Stimulated activated CD8-positive, alpha-beta memory T cell treated with anti-CD3 and anti-CD28 coated beads, Interleukin-15, amount 100 ng/mL, for 48 hours (primary cell): ENCODE measurements at regions not wholly inside any gene's neighbourhood (a gene's known extent, or its start where the extent isn't known, plus 50 kb on each side); places are given as distances from the start of the nearest gene placed in this dataset.
A peak's percentile ranks its signal among the peaks of the same experiment; 100 is the strongest.
"Not testable (repeated sequence)": the region's sequence is repeated elsewhere in the genome, so short reads cannot be mapped to it uniquely, and the experiment has no call there.

ENCODE experiments used
- DNase-seq, 2 donors: peaks; one replicate each; pipeline ENCODE4 v3.0.0-alpha.2; 2020; ENCODE audit warnings: low read depth in 2 of 2

DNA sequence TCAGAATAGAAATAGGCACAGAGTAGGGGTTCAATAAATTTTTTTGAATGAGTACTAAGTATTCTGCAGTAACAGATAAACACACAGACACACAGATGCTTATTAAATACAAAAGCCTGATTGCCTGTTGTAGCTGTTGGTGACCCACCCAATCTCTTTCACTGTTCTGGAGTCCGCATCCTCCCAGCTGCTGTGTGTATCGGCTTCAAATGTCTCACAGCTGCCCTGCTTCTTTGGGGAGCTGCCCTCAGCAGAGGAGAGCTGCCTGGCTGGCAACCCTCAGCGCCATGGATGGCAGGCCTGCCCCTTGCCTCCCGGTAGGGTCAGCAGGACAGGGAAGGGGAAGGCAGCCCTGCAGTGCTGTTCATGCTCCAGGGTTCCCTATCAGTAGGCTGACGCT is 50.5 kb upstream of the PRNP start:
- DNase-seq, result no peak

DNA sequence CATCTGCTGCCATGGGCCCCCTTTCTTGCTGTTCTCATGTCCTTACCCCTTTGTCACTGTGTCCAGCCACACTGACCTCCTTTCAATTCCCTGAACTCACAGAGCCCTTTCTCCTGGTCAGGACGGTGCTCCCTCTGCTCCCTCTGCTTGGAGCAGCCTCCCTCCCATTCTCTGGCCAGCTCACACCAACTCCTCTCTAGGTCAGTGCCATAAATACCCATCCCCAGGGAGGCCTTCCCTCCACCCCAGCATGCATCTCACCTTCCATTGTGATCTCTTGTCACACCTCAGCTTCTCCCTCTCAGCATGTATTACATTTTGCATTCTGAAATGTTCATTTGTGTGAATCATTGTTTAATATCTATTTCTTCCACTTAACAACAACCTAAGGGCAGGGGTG is 50.9 kb upstream of the PRNP start:
- DNase-seq, result no peak

DNA sequence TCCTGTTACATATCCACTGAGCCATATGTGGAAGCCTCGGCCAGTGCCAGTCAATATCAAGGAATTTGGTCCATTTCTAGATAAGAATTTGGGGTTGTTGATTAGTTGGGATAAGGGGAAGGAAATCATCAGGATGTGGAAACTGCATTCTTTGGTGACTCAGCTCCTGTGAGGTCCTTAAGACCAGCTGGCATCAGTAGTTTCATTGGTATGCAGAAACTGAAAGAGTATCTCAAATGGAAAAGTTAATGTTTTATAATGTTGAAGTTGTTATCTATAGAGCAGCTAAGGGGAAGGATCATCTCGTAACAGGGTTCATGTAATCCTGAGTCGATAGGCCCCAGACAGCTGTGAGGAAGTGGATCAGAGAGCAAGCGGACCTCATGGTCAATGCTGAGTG is 52.5 kb upstream of the PRNP start:
- no peak for DNase-seq

DNA sequence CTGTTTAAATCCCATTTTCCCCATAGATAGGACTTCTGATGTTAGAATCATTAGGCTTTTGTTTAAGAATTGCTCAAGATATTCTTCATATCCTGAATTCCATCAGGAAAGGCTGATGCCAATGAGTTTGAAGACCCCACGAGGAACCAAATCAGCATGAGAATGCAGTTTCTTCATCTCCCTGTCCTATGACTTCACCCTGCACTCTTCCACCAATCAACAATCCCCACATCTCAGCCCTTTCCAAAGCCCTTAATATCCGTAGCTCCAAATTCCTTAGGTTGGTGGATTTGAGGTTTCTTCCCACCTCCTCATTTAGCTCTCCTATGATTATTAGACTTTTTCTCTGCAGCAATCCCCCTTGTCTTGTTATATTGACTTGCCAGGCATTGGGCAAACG is 52.9 kb upstream of the PRNP start:
- DNase-seq, result no peak

DNA sequence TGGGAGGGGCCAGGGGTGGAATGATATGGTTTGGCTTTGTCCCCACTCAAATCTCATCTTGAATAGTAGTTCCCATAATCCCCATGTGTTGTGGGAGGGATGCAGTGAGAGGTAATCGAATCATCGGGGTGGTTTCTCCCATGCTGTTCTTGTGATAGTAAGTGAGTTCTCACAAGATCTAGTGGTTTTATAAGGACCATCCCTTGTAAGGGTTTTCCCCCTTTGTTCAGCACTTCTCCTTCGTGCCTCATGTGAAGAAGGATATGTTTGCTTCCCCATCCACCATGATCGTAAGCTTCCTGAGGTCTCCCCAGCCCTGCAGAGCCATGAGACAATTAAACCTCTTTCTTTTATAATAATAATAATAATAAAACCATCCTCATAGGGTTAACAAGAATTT is 53.4 kb upstream of the PRNP start:
- DNase-seq, result no peak

DNA sequence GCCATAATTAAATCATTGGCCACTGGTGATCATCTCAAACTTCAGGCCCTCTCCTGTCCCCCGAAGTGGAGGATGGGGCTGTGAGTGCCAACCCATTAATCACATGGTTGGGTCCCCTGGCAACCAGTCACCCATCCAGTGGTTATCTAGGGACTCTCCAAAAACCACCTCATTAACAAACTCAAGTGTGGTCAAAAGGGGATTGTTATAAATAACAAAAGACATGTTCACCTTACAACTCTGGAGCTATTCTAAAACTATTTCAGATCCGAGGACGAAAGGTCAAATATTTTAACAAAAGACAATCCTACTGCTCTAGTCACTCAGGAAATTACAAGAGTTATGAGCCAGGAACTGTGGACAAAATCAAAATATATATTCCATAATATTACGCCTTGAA is 60.0 kb upstream of the PRNP start:
- no peak for DNase-seq

DNA sequence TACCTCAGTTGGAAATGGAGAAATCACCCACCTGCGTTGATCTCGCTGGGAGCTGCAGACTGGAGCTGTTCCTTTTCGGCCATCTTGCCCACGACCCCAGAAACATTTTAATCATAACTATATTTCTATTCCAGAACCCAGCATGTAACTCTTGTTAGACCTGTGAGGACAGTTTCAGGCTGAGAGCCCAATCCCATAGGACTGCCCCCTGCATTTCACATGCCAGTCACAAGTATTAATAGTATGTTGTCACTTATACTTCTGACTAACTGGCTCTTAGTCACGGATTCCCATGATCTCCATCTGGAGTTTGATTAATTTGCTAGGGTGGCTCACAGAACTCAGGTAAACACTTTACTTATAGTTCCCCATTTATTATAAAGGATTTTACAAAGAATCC is 60.6 kb upstream of the PRNP start:
- no peak for DNase-seq

DNA sequence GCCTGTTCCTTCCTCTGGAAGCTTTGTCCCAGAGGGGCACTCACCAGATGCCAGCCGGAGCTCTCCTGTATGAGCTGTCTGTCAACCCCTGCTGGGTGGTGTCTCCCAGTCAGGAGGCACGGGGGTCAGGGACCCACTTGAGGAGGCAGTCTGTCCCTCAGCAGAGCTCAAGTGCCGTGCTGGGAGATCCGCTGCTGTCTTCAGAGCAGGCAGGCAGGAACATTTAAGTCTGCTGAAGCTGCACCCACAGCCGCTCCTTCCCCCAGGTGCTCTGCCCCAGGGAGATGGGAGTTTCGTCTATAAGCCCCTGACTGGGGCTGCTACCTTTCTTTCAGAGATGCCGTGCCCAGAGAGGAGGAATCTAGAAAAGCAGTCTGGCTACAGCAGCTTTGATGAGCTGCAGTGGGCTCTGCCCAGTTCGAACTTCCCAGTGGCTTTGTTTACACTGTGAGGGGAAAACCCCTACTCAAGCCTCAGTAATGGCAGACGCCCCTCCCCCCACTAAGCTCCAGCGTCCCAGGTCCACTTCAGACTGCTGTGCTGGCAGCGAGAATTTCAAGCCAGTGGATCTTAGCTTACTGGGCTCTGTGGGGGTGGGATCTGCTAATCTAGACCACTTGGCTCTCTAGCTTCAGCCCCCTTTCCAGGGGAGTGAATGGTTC is 61.5 kb upstream of the PRNP start:
- DNase-seq, result not testable (repeated sequence)

DNA sequence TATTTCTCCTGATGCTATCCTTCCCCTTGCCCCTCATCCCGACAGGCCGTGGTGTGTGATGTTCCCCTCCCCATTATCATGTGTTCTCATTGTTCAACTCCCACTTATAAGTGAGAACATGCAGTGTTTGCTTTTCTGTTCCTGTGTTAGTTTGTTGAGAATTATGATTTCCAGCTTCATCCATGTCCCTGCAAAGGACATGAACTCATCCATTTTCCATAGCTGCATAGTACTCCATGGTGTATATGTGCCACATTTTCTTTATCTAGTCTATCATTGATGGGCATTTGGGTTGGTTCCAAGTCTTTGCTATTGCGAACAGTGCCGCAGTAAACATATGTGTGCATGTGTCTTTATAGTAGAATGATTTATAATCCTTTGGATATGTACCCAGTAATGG is 67.1 kb upstream of the PRNP start:
- DNase-seq, result not testable (repeated sequence)

DNA sequence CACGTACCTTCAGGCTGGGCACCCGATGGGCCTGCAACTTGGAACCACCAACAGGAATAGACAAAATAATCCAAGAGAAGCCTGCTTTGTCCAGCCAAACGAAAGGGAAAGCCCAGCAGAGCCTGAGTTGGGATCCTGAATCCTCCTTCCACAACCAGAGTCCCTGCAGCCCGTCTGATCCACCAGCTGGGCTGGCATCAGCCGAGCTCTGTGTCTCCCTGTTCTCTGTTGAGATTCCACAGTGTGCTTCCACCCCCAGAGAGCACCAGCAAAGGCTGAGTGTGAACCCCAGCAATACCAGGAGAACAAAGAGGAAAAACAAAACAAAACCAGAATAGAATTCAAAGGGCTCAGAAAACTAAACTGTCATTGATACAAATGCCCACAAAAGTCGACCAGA is 68.8 kb upstream of the PRNP start:
- DNase-seq, result no peak

DNA sequence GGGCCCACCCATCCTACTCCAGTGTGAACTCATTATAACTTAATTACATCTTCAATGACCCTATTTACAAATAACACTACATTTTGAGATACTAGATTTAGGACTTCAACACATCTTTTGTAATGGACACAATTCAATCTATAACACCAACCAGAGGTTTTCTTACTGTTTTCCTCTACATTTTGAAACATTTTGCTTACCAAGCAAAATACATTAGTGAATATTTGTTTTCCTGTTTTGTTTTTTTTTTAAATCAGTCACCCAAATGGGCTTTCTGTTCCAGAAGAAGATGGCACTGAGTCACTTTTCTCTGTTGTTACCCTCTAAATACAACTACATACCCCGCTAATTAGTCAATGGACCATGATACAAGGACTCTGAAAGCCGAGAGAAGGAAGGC is 69.2 kb upstream of the PRNP start:
- DNase-seq, result no peak

DNA sequence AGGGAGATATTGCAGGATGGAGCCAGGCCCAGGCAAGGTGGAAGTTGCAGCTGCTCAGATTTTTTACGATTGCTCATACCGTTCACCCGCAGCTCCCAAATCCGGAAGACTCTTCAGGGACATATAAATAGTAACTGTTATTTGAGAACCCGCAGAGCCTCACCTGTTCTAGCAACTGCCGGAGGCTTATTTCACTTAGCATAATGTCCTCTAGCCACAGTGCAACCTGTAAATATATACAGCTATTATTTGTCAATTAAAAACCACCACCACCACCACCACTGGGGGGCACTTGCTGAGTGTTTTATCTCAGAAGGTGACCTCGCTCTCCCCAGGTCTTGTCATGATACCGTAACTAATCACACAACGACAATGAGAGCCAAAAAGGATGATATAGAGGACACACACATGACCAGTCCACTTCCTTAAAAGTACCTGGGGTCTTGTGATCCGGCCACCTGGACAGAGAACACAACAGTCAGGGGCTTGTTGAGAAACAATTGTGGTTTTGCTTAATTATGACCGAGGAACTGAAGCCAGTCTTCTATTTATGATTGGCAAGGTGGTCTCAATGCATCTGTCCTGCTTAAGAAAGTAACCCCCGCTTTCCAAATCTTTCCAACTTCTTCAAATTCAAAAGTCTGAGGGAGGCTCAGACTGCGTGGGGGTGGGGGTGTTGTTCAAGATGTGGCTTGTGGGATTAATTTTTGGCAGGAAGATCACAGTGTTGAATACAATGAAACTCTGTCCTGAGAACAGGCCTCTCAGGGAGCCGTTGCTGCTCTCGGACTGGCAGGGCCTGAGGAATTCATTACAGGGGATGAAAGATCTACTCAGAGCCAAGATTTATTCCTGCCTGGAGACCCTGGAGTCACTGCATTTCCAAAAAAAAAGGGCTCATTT is 72.3 kb upstream of the PRNP start:
- peak; percentile 18 to 34 for DNase-seq

DNA sequence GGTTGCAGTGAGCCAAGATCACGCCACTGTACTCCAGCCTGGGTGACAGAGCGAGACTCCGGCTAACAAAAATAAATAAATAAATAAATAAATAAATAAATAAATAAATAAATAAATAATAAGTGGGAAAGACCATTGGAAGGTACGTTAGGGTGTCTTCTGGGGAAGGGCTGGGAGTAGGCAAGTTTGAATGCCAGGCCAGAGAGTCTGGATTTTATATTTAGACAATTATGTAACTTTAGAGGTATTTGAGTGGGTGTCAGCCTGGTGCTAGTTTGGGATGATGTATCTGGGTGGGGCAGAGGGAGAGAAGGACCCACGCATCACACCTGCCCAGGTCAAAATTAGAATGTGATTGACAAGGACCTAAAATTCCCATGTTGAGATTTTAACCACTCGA is 73.1 kb upstream of the PRNP start:
- no peak for DNase-seq

DNA sequence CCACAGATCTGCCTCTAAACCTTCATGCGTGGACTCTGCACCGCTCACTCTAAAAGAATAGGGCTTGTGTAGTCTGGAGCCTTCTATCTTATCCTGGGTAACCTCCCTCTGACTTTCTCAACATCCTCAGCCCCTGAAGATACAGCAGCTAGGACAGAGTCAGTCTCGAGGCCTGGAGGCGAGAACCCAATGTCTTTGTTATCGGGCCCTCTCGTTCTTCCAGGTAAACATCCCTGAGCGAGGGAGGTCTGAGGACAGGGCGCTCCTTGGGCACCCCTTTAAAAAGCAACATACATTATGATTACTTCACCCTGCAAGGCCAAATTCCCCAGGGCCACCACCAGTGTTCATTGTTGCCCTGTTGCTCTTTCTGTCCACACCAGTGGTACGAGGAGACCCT is 75.4 kb upstream of the PRNP start:
- DNase-seq, result no peak

DNA sequence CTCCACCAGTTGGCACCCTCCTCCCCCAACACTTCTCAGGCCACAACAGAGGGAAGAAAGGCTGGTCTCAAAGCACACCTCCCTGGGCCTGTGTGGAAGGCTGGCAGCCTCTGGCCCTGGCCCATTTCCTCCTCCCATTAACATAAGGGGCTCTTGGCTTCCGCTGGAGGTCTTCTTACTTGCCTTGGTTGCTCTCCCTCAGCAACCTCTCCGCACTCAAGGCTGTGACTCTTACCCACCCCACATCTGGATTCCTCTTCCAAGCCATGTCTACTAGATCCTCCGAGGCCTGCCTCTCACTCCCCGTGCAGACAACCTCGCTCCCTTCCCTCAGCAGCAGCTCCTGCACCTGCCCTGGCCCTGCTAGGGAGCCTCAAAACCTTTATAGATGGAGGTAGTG is 76.7 kb upstream of the PRNP start:
- DNase-seq, result no peak

DNA sequence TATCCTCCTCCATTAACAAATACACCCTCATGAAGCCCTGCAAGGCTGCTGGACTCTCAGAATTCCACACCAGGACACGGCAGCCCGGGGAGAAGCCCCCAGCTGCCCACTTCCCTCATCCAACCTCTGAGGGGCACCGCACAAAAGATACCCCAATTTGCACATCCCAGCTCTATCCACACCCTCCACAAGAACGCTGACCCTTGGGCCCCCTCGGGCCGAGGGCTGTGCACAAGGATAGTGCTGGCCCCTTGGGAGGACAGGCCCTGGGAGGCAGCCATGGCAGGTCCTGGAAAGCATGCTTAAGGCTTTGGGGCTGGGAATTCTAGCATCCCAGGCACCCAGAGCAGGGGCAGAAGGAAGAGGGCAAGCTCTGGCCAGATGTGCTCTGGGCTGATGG is 77.4 kb upstream of the PRNP start:
- DNase-seq, result no peak

DNA sequence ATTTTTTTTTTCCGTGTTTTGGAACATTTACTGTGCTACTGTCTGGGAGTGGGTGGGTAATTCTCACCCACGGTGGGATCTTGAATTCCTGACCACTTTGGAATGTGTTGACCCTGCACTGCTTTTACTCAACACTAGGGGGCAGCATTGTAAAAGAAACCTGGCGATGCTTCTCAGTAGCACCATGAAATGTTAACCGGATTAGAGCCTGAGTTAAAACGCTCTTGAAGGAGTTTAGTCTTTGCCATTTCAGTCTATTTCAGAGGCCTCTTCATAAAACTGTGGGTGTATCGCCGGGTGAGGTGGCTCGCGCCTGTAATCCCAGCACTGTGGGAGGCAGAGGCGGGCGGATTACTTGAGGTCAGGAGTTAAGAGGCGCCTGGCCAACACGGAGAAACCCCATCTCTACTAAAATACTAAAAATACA is 79.0 kb upstream of the PRNP start:
- DNase-seq, result peak; percentile 10 to 17

DNA sequence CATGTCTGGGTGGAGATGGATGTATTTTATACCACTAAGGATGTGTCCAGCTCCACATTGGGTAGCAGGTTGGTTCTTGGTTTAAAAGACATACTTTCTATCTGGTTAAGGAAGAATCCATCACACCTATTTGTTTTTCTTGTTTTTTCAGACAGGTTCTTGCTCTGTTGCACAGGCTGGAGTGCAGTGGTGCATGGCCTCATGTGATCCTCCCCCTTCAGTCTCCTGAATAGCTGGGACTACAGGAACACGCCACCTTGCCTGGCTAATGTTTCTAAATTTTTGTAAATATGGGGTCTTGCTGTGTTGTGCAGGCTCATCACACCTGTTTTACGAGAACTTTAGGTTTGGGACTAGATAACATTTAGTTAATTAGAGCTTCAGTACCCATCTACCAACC is 80.2 kb upstream of the PRNP start:
- no peak for DNase-seq

DNA sequence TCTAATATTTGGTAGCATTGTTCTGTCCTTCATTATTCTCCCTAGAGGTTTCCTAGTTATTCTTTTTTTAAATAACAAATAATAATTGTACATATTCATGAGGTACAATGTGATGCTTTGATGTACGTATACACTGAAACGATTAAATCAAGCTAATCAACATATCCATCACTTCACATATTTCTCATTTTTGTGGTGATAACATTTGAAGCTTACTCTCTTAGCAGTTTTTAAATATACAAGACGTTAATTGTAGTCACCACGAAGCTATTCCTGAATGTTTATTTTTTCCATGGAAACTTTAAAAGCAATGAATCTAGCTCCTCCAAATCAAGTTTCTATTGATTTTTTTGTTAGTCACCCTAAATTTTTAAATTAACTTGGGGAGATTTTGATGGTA is 81.1 kb upstream of the PRNP start:
- DNase-seq, result no peak

DNA sequence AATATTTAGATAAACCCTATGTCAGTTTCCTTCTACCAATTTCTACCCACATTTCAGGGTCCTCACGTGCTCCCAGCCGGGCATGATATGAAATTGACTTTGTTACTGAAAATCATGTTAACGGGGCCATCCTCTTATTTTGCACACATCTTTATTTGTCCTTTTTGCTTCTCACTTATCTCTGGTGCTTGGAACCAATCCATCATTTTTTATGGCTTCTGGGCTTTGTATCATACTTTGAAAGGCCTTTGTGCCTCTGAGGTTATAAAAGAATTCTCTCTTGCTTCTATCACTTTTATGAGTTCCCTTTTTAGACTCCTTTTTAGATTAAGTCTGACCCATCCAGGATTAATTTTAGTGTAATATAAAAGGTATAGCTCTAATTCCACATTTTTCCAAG is 81.7 kb upstream of the PRNP start:
- DNase-seq, result no peak

DNA sequence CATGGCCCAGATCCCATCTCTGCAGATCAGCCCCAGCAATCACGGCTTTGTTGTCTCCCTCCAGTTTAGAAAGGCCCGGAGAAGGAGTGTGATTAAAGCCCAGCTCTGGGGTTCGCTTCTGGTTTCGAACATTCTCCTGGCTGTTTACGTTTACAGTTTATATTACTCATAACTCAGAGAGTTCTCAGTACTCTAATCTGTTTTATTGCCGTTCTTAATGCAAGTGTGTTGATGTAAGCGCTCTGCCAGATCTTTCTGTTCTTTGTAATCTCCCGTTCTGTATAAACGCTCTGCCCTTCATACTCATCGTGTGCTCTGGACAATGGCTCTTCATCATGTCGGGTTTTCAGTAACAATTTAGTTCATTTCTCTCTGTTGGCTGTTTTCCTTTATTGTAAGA is 82.5 kb upstream of the PRNP start:
- no peak for DNase-seq

DNA sequence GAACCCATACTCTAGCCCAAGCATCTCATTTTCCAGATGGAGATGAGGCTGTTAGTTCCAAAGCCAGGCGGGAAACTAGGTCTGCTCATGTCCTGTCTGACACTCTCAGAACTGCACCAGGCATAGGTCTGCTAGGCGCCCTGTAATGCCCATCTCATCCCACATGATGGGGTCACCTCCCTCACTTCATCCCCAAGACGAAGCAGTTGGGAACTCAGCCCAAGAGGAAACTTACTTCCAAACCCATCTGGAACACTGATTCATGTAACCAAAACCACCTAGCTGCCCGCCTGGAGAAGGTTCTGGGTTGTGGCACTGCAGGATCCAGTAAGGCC is 84.0 kb upstream of the PRNP start:
- DNase-seq, result no peak

DNA sequence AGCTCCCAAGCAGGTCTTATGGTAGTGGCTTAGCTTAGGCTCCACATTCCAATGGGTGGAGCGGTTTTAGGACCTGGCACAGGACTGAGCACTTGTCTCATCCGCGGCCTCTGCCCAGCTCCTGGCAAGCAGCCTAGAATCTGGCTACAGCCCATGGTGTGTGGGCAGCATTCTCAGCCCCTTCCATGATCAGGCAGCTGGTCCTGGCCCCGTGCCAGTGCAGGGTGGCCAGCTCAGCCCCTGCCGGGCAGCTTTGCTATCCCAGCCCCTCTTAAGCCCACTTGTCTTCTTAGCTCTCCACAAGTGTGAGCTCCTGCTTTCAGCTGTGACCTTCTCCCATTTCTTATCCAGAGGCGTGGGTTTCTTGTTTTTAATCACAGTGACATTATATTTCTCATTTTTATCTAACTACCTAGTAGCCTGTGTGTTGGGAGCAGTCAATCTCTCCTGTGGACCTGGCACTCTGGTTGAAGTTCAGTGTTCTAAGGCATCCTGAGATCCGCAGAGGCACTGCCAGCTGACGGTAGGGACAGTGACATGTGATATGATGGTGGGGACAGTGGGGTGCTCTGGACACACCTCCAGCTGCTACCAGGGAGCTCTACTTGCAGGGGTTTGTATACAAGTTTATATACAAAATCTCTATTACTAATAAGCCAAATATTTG is 84.5 kb upstream of the PRNP start:
- no peak for DNase-seq
